H1 (cell line): ENCODE measurements at regions not wholly inside any gene's neighbourhood (a gene's known extent, or its start where the extent isn't known, plus 50 kb on each side); places are given as distances from the start of the nearest gene placed in this dataset.

ENCODE experiments used
- CTCF ChIA-PET: fragments of 300-600 bp; sonication (Branson Sonifier 250); formaldehyde crosslinking; loops from one replicate; lab custom pipeline; 2021; ENCODE audit not compliant: partially characterized antibody; lab: Charles Lee
- POLR2A ChIA-PET: fragments of 300-600 bp; sonication (Branson Sonifier 250); formaldehyde crosslinking; loops from one replicate; lab custom pipeline; 2021; ENCODE audit warnings: inconsistent platforms; ENCODE audit not compliant: partially characterized antibody; lab: Charles Lee
- DNase-seq, 2 experiments: peaks; one replicate each; pipeline versions ENCODE4 v3.0.0 to v3.0.0-alpha.2; 2010 to 2022; ENCODE audit warnings: low spot score in 2 of 2, low read depth in 1 of 2, mixed read lengths in 1 of 2
- FAIRE-seq: peaks from 2 replicates; lab custom pipeline; 2011; peaks lifted over from hg19 to GRCh38; lab: Jason Lieb, UNC
- H2AFZ ChIP-seq: 2 replicates; pipeline ENCODE4 v1.8.1; 2012; ENCODE audit warnings: low read length, inconsistent platforms
- H2AK5ac ChIP-seq: 2 replicates; pipeline ENCODE4 v1.6.1; 2013; ENCODE audit warnings: low read depth, low read length
- H2BK120ac ChIP-seq: replicated peaks from 2 replicates; pipeline ENCODE3; 2013; ENCODE audit warnings: low read depth, low read length, inconsistent platforms
- H2BK12ac ChIP-seq: 2 replicates; pipeline ENCODE4 v1.6.1; 2013; ENCODE audit warnings: low read depth, low read length
- H2BK15ac ChIP-seq: 2 replicates; pipeline ENCODE4 v1.6.1; 2013; ENCODE audit warnings: low read length
- H2BK20ac ChIP-seq: 2 replicates; pipeline ENCODE4 v1.6.1; 2013; ENCODE audit warnings: low read length
- H2BK5ac ChIP-seq: 2 replicates; pipeline ENCODE4 v1.6.1; 2013; ENCODE audit warnings: low read depth, low read length
- H3K14ac ChIP-seq: 2 replicates; pipeline ENCODE4 v1.6.1; 2013; ENCODE audit warnings: inconsistent platforms; ENCODE audit not compliant: insufficient read length
- H3K18ac ChIP-seq: 2 replicates; pipeline ENCODE4 v1.6.1; 2013; ENCODE audit warnings: low read length; ENCODE audit errors: extremely low read depth
- H3K23ac ChIP-seq: 2 replicates; pipeline ENCODE4 v1.6.1; 2013; ENCODE audit warnings: inconsistent platforms; ENCODE audit not compliant: insufficient read length
- H3K23me2 ChIP-seq: 2 replicates; pipeline ENCODE4 v1.6.1; 2013; ENCODE audit warnings: low read depth, low read length
- H3K27ac ChIP-seq: 2 replicates; pipeline ENCODE4 v1.6.1; 2011; ENCODE audit warnings: low read depth, low read length, inconsistent platforms
- H3K27me3 ChIP-seq, 4 experiments: replicated peaks in 1 of 4; 1 replicate in 1 of 4; 2 replicates in 3 of 4; pipeline versions ENCODE4 v1.6.1 to v1.8.1; 2011 to 2013; ENCODE audit warnings: low read length in 3 of 4, mild to moderate bottlenecking in 3 of 4, inconsistent platforms in 2 of 4, mixed read lengths in 2 of 4, moderate library complexity in 1 of 4; ENCODE audit not compliant: control insufficient read depth in 3 of 4, insufficient read depth in 3 of 4; ENCODE audit errors: extremely low read depth in 1 of 4
- H3K36me3 ChIP-seq, 4 experiments: 2 replicates each; pipeline versions ENCODE4 v1.6.1 to v1.8.1; 2011 to 2013; ENCODE audit warnings: mild to moderate bottlenecking in 4 of 4, low read length in 3 of 4, moderate library complexity in 2 of 4, control low read depth in 1 of 4, inconsistent platforms in 1 of 4; ENCODE audit not compliant: insufficient read depth in 4 of 4, control insufficient read depth in 2 of 4
- H3K4ac ChIP-seq: replicated peaks from 2 replicates; pipeline ENCODE3; 2013; ENCODE audit warnings: low read length, low read depth, mixed read lengths, inconsistent platforms; ENCODE audit not compliant: insufficient read length
- H3K4me1 ChIP-seq, 4 experiments: replicated peaks in 1 of 4; 1 replicate in 1 of 4; 2 replicates in 3 of 4; pipeline versions ENCODE4 v1.6.1 to v1.8.1; 2011 to 2013; ENCODE audit warnings: low read length in 3 of 4, inconsistent platforms in 2 of 4, mixed read lengths in 1 of 4; ENCODE audit not compliant: insufficient read depth in 4 of 4, control insufficient read depth in 3 of 4
- H3K4me2 ChIP-seq, 2 experiments: 2 replicates each; pipeline versions ENCODE4 v1.6.1 to v1.8.1; 2011 to 2013; ENCODE audit warnings: low read depth in 2 of 2, low read length in 2 of 2, control low read depth in 1 of 2, inconsistent platforms in 1 of 2, mild to moderate bottlenecking in 1 of 2; ENCODE audit not compliant: insufficient read depth in 1 of 2
- H3K4me3 ChIP-seq, 4 experiments: fragments of 200-600, 300-600 bp in 1 of 4; sonication (generic), shearing (Covaris generic), sonication (Bioruptor Twin) in 1 of 4; 2 replicates each; pipeline versions ENCODE4 v1.5.1 to v1.8.1; 2011 to 2016; ENCODE audit warnings: low read length in 4 of 4, low read depth in 3 of 4, control low read depth in 2 of 4, inconsistent platforms in 2 of 4, mild to moderate bottlenecking in 2 of 4, mixed read lengths in 1 of 4, moderate library complexity in 1 of 4; ENCODE audit not compliant: insufficient read depth in 2 of 4; ENCODE audit errors: extremely low read depth in 1 of 4
- H3K56ac ChIP-seq: replicated peaks from 2 replicates; pipeline ENCODE3; 2013; ENCODE audit warnings: low read depth, mild to moderate bottlenecking, mixed read lengths, low read length, inconsistent platforms; ENCODE audit not compliant: insufficient read length
- H3K79me1 ChIP-seq: 2 replicates; pipeline ENCODE4 v1.6.1; 2013; ENCODE audit warnings: low read depth, low read length, control low read depth
- H3K79me2 ChIP-seq, 2 experiments: 2 replicates each; pipeline versions ENCODE4 v1.6.1 to v1.8.1; 2012 to 2013; ENCODE audit warnings: low read length in 2 of 2, mild to moderate bottlenecking in 2 of 2, inconsistent platforms in 1 of 2; ENCODE audit not compliant: insufficient read depth in 2 of 2, control insufficient read depth in 1 of 2
- H3K9ac ChIP-seq, 4 experiments: replicated peaks in 1 of 4; 1 replicate in 1 of 4; 2 replicates in 3 of 4; pipeline versions ENCODE4 v1.6.1 to v1.8.1; 2011 to 2013; ENCODE audit warnings: low read depth in 3 of 4, low read length in 3 of 4, control low read depth in 2 of 4, mild to moderate bottlenecking in 2 of 4, moderate library complexity in 2 of 4, inconsistent platforms in 1 of 4; ENCODE audit errors: extremely low read depth in 1 of 4
- H3K9me3 ChIP-seq, 2 experiments: 2 replicates each; pipeline versions ENCODE4 v1.6.1 to v1.8.1; 2012 to 2013; ENCODE audit warnings: mild to moderate bottlenecking in 2 of 2, moderate library complexity in 2 of 2, control low read depth in 1 of 2, inconsistent platforms in 1 of 2, low read depth in 1 of 2, low read length in 1 of 2, mixed read lengths in 1 of 2; ENCODE audit not compliant: insufficient read depth in 2 of 2
- H4K20me1 ChIP-seq, 2 experiments: replicated peaks in 1 of 2; 2 replicates each; pipeline versions ENCODE3 to v1.8.1; 2011 to 2013; ENCODE audit warnings: inconsistent platforms in 2 of 2, low read length in 2 of 2, mild to moderate bottlenecking in 1 of 2; ENCODE audit not compliant: insufficient read depth in 2 of 2, control insufficient read depth in 1 of 2
- H4K5ac ChIP-seq: 2 replicates; pipeline ENCODE4 v1.6.1; 2013; ENCODE audit warnings: low read length, low read depth, mixed read lengths, inconsistent platforms; ENCODE audit not compliant: insufficient read length
- H4K8ac ChIP-seq: 2 replicates; pipeline ENCODE4 v1.8.0; 2013; ENCODE audit warnings: mild to moderate bottlenecking, moderate library complexity, low read length, inconsistent platforms; ENCODE audit not compliant: insufficient read depth; ENCODE audit errors: extremely low read depth
- H4K91ac ChIP-seq: replicated peaks from 2 replicates; pipeline ENCODE3; 2013; ENCODE audit warnings: low read length, mixed read lengths, inconsistent platforms; ENCODE audit not compliant: insufficient read length
- TF ChIP-seq, protein P1 (sequence below): fragments of 300-600 bp; sonication (generic); IDR thresholded peaks from 2 replicates; pipeline ENCODE4 v1.7.1; 2012; ENCODE audit warnings: low read length, moderate library complexity, mild to moderate bottlenecking, inconsistent platforms; ENCODE audit not compliant: insufficient replicate concordance

DNA sequence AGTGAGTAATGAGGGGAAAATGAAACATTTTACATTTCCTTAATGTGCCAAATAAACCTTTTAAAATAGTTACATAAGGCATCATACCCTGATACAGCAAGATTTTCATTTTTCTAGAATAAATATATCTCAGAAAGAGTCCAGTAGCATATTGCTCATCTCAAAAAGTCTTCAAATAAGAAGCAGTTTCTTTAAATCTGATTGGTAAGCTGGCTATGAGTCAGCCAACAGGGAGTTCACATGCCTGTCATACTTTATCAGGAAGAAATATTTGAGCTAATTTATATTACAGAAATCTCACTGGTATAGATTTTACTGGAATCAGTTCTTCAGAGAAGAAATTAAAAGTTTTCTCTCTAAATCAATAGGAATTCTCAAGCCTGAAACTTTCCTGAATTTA lies 258.1 kb downstream of the C11orf87 start:
- H3K23me2 ChIP-seq, result no peaks in the 10 kb centered on the region
- H2AK5ac ChIP-seq, result no peak overlapping the region
- DNase-seq, result no peak
- H2BK15ac ChIP-seq, result no peak overlapping the region
- H4K8ac ChIP-seq, result no peak overlapping the region
- no peak for FAIRE-seq
- H3K14ac ChIP-seq, result no peak overlapping the region
- H3K9me3 ChIP-seq, result no peaks in the 10 kb centered on the region
- no peak overlapping the region for H2BK120ac ChIP-seq
- no peaks in the 10 kb centered on the region for H3K79me2 ChIP-seq
- no peaks in the 10 kb centered on the region for H3K4me1 ChIP-seq
- H3K4me3 ChIP-seq, result no peak overlapping the region
- H3K36me3 ChIP-seq, result no peaks in the 10 kb centered on the region
- H3K18ac ChIP-seq, result no peak overlapping the region
- H4K20me1 ChIP-seq, result peaks cover 0 to 2% of the 10 kb centered on the region in 2 experiments
- H2AFZ ChIP-seq, result no peak overlapping the region
- H4K5ac ChIP-seq, result no peak overlapping the region
- no peak overlapping the region for H3K9ac ChIP-seq
- H3K23ac ChIP-seq, result no peak overlapping the region
- no peak overlapping the region for H2BK20ac ChIP-seq
- H3K27ac ChIP-seq, result no peak overlapping the region
- no peaks in the 10 kb centered on the region for H3K27me3 ChIP-seq
- CTCF ChIA-PET, result interaction anchor here (0.8 to 2.6 kb wide), 3 partner anchors 13 to 17 kb away, joined by 3 to 6 read pairs (median 4); no protein-coding TSS in a partner anchor
- H2BK12ac ChIP-seq, result no peak overlapping the region
- H3K56ac ChIP-seq, result no peak overlapping the region
- TF ChIP-seq, protein P1, sequence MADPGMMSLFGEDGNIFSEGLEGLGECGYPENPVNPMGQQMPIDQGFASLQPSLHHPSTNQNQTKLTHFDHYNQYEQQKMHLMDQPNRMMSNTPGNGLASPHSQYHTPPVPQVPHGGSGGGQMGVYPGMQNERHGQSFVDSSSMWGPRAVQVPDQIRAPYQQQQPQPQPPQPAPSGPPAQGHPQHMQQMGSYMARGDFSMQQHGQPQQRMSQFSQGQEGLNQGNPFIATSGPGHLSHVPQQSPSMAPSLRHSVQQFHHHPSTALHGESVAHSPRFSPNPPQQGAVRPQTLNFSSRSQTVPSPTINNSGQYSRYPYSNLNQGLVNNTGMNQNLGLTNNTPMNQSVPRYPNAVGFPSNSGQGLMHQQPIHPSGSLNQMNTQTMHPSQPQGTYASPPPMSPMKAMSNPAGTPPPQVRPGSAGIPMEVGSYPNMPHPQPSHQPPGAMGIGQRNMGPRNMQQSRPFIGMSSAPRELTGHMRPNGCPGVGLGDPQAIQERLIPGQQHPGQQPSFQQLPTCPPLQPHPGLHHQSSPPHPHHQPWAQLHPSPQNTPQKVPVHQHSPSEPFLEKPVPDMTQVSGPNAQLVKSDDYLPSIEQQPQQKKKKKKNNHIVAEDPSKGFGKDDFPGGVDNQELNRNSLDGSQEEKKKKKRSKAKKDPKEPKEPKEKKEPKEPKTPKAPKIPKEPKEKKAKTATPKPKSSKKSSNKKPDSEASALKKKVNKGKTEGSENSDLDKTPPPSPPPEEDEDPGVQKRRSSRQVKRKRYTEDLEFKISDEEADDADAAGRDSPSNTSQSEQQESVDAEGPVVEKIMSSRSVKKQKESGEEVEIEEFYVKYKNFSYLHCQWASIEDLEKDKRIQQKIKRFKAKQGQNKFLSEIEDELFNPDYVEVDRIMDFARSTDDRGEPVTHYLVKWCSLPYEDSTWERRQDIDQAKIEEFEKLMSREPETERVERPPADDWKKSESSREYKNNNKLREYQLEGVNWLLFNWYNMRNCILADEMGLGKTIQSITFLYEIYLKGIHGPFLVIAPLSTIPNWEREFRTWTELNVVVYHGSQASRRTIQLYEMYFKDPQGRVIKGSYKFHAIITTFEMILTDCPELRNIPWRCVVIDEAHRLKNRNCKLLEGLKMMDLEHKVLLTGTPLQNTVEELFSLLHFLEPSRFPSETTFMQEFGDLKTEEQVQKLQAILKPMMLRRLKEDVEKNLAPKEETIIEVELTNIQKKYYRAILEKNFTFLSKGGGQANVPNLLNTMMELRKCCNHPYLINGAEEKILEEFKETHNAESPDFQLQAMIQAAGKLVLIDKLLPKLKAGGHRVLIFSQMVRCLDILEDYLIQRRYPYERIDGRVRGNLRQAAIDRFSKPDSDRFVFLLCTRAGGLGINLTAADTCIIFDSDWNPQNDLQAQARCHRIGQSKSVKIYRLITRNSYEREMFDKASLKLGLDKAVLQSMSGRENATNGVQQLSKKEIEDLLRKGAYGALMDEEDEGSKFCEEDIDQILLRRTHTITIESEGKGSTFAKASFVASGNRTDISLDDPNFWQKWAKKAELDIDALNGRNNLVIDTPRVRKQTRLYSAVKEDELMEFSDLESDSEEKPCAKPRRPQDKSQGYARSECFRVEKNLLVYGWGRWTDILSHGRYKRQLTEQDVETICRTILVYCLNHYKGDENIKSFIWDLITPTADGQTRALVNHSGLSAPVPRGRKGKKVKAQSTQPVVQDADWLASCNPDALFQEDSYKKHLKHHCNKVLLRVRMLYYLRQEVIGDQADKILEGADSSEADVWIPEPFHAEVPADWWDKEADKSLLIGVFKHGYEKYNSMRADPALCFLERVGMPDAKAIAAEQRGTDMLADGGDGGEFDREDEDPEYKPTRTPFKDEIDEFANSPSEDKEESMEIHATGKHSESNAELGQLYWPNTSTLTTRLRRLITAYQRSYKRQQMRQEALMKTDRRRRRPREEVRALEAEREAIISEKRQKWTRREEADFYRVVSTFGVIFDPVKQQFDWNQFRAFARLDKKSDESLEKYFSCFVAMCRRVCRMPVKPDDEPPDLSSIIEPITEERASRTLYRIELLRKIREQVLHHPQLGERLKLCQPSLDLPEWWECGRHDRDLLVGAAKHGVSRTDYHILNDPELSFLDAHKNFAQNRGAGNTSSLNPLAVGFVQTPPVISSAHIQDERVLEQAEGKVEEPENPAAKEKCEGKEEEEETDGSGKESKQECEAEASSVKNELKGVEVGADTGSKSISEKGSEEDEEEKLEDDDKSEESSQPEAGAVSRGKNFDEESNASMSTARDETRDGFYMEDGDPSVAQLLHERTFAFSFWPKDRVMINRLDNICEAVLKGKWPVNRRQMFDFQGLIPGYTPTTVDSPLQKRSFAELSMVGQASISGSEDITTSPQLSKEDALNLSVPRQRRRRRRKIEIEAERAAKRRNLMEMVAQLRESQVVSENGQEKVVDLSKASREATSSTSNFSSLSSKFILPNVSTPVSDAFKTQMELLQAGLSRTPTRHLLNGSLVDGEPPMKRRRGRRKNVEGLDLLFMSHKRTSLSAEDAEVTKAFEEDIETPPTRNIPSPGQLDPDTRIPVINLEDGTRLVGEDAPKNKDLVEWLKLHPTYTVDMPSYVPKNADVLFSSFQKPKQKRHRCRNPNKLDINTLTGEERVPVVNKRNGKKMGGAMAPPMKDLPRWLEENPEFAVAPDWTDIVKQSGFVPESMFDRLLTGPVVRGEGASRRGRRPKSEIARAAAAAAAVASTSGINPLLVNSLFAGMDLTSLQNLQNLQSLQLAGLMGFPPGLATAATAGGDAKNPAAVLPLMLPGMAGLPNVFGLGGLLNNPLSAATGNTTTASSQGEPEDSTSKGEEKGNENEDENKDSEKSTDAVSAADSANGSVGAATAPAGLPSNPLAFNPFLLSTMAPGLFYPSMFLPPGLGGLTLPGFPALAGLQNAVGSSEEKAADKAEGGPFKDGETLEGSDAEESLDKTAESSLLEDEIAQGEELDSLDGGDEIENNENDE, result no peak
- TF ChIP-seq, all 59 proteins: peak for 0
- Histone ChIP-seq H3K4me2 (no peak overlapping the region), H2BK5ac (no peak overlapping the region), H4K91ac (no peak overlapping the region), H3K79me1 (no peaks in the 10 kb centered on the region), H3K4ac (no peak overlapping the region)
- POLR2A ChIA-PET, result no interaction called here
